ENCODE measurements at regions not wholly inside any gene's neighbourhood (a gene's known extent, or its start where the extent isn't known, plus 50 kb on each side); places are given as distances from the start of the nearest gene placed in this dataset.

- H3F3A ChIP-seq (ENCODE audit: low read depth): no peaks in the 10 kb centered on the region
- TF ChIP-seq EZH2phosphoT487 (IDR thresholded peaks at IDR 0.05; ENCODE audit: borderline replicate concordance): no peak
- TF ChIP-seq, protein P1, sequence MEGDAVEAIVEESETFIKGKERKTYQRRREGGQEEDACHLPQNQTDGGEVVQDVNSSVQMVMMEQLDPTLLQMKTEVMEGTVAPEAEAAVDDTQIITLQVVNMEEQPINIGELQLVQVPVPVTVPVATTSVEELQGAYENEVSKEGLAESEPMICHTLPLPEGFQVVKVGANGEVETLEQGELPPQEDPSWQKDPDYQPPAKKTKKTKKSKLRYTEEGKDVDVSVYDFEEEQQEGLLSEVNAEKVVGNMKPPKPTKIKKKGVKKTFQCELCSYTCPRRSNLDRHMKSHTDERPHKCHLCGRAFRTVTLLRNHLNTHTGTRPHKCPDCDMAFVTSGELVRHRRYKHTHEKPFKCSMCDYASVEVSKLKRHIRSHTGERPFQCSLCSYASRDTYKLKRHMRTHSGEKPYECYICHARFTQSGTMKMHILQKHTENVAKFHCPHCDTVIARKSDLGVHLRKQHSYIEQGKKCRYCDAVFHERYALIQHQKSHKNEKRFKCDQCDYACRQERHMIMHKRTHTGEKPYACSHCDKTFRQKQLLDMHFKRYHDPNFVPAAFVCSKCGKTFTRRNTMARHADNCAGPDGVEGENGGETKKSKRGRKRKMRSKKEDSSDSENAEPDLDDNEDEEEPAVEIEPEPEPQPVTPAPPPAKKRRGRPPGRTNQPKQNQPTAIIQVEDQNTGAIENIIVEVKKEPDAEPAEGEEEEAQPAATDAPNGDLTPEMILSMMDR (conservative IDR thresholded peaks at IDR 0.05; ENCODE audit: low read length): no peak
- H3K36me3 ChIP-seq (ENCODE audit: insufficient read depth, low read length): no peaks in the 10 kb centered on the region
These were observed 202.0 kb downstream of the WDR11 start for GRCh38 chr10:121053151-121053550.

DNA sequence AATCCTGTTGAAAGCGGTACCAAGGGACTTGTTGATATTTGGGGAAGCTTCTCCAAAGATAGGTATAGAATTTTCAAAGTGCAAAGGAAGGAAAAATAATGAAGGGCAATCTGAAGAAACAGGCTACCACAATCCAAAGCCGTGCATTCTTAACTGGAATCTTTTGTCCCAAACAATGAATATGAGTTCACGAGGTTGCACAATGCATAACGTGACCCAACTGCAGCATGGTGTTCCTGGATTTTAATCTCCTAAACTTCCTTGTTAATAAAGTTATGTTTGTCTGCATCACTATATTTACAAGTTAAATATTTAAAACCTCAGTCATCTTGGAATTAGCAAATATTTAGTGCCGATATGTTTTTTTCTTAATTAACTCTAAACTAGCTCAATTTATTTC is 203.7 kb downstream of the WDR11 start:
- no peak overlapping the region for H2AFZ ChIP-seq (ENCODE audit: low read length)
- no peak overlapping the region for H3K4me2 ChIP-seq (ENCODE audit: low read depth, low read length, poor library complexity, severe bottlenecking)
- no peaks in the 10 kb centered on the region for H3K27me3 ChIP-seq (ENCODE audit: insufficient read depth, low read length, poor library complexity, severe bottlenecking)
- H3K36me3 ChIP-seq (ENCODE audit: insufficient read depth, low read length): no peaks in the 10 kb centered on the region
- H3K4me3 ChIP-seq (ENCODE audit: low read length, poor library complexity, severe bottlenecking): no peak overlapping the region
- no peak for TF ChIP-seq EZH2phosphoT487 (IDR thresholded peaks at IDR 0.05; ENCODE audit: borderline replicate concordance)
- TF ChIP-seq, protein P1 (conservative IDR thresholded peaks at IDR 0.05; ENCODE audit: low read length): no peak
- no peaks in the 10 kb centered on the region for H3K9me3 ChIP-seq (ENCODE audit: insufficient read depth, low read depth, low read length)
- H3K79me2 ChIP-seq (ENCODE audit: insufficient read depth, low read length): no peaks in the 10 kb centered on the region
- no peaks in the 10 kb centered on the region for H3F3A ChIP-seq (ENCODE audit: low read depth)
- H4K20me1 ChIP-seq (ENCODE audit: insufficient read depth, low read length, poor library complexity, severe bottlenecking): no peaks in the 10 kb centered on the region
- H3K9me2 ChIP-seq (replicated peaks; ENCODE audit: low read depth, low read length): no peaks in the 10 kb centered on the region
- H3K9ac ChIP-seq (ENCODE audit: low read depth, low read length, poor library complexity, severe bottlenecking): no peak overlapping the region
- H3K4me1 ChIP-seq (ENCODE audit: insufficient read depth, low read length, poor library complexity, severe bottlenecking): no peaks in the 10 kb centered on the region

More at GRCh38 chr10:121053151-121053550, 202.0 kb downstream of the WDR11 start:
- Histone ChIP-seq H3K27me3 (ENCODE audit: insufficient read depth, low read length, poor library complexity, severe bottlenecking) (no peaks in the 10 kb centered on the region), H2AFZ (ENCODE audit: low read length) (no peak overlapping the region), H3K4me1 (ENCODE audit: insufficient read depth, low read length, poor library complexity, severe bottlenecking) (no peaks in the 10 kb centered on the region), H3K9ac (ENCODE audit: low read depth, low read length, poor library complexity, severe bottlenecking) (no peak overlapping the region), H3K9me2 (replicated peaks; ENCODE audit: low read depth, low read length) (no peaks in the 10 kb centered on the region), H3K4me3 (ENCODE audit: low read length, poor library complexity, severe bottlenecking) (no peak overlapping the region), H3K9me3 (ENCODE audit: insufficient read depth, low read depth, low read length) (no peaks in the 10 kb centered on the region), H3K79me2 (ENCODE audit: insufficient read depth, low read length) (no peaks in the 10 kb centered on the region), H3K4me2 (ENCODE audit: low read depth, low read length, poor library complexity, severe bottlenecking) (no peak overlapping the region), H4K20me1 (ENCODE audit: insufficient read depth, low read length, poor library complexity, severe bottlenecking) (no peaks in the 10 kb centered on the region)

GRCh38 chr10:121057269-121057668 is 206.1 kb downstream of the WDR11 start:
- Histone ChIP-seq H3K27me3 (ENCODE audit: insufficient read depth, low read length, poor library complexity, severe bottlenecking) (no peaks in the 10 kb centered on the region), H3F3A (ENCODE audit: low read depth) (no peaks in the 10 kb centered on the region), H3K4me2 (ENCODE audit: low read depth, low read length, poor library complexity, severe bottlenecking) (no peak overlapping the region), H3K79me2 (ENCODE audit: insufficient read depth, low read length) (no peaks in the 10 kb centered on the region), H4K20me1 (ENCODE audit: insufficient read depth, low read length, poor library complexity, severe bottlenecking) (no peaks in the 10 kb centered on the region), H3K4me3 (ENCODE audit: low read length, poor library complexity, severe bottlenecking) (no peak overlapping the region), H2AFZ (ENCODE audit: low read length) (no peak overlapping the region), H3K9ac (ENCODE audit: low read depth, low read length, poor library complexity, severe bottlenecking) (no peak overlapping the region), H3K9me3 (ENCODE audit: insufficient read depth, low read depth, low read length) (no peaks in the 10 kb centered on the region), H3K4me1 (ENCODE audit: insufficient read depth, low read length, poor library complexity, severe bottlenecking) (no peaks in the 10 kb centered on the region), H3K36me3 (ENCODE audit: insufficient read depth, low read length) (no peaks in the 10 kb centered on the region), H3K9me2 (replicated peaks; ENCODE audit: low read depth, low read length) (no peaks in the 10 kb centered on the region)
- TF ChIP-seq, protein P1 (conservative IDR thresholded peaks at IDR 0.05; ENCODE audit: low read length): no peak
- no peak for TF ChIP-seq EZH2phosphoT487 (IDR thresholded peaks at IDR 0.05; ENCODE audit: borderline replicate concordance)
